Inferior parietal cortex (tissue), 1 donor: ENCODE measurements at regions not wholly inside any gene's neighbourhood (a gene's known extent, or its start where the extent isn't known, plus 50 kb on each side); places are given as distances from the start of the nearest gene placed in this dataset.

Experiments used
- DNase-seq: peaks from one replicate; pipeline ENCODE4 v3.0.0-alpha.2; 2016; ENCODE audit errors: extremely low spot score

GRCh38 chr20:57948180-57948955, 238.6 kb upstream of the PMEPA1 start:
- DNase-seq: no peak

GRCh38 chr20:57947421-57948179, 237.8 kb upstream of the PMEPA1 start:
- DNase-seq: no peak

GRCh38 chr20:57946559-57947315, 236.9 kb upstream of the PMEPA1 start:
- DNase-seq: no peak

- DNase-seq: no peak
Observed at GRCh38 chr20:57944988-57945387, 235.2 kb upstream of the PMEPA1 start.

- DNase-seq: no peak
Observed at GRCh38 chr20:57943950-57944349, 234.1 kb upstream of the PMEPA1 start.

GRCh38 chr20:57943291-57943690, 233.5 kb upstream of the PMEPA1 start:
- DNase-seq: no peak

GRCh38 chr20:57941604-57942381, 232.0 kb upstream of the PMEPA1 start:
- no peak for DNase-seq

- DNase-seq: no peak
Observed at GRCh38 chr20:57940868-57941522, 231.2 kb upstream of the PMEPA1 start.

GRCh38 chr20:57940376-57940775, 230.6 kb upstream of the PMEPA1 start:
- no peak for DNase-seq

- no peak for DNase-seq
Observed at GRCh38 chr20:57939499-57939898, 229.7 kb upstream of the PMEPA1 start.

GRCh38 chr20:57938158-57939108, 228.6 kb upstream of the PMEPA1 start:
- no peak for DNase-seq

- DNase-seq: no peak
Observed at GRCh38 chr20:57936636-57937385, 227.0 kb upstream of the PMEPA1 start.

GRCh38 chr20:57934913-57935312, 225.1 kb upstream of the PMEPA1 start:
- DNase-seq: no peak

- DNase-seq: no peak
Observed at GRCh38 chr20:57934007-57934805, 224.4 kb upstream of the PMEPA1 start.

- DNase-seq: no peak
Observed at GRCh38 chr20:57932227-57932864, 222.5 kb upstream of the PMEPA1 start.

- DNase-seq: no peak
Observed at GRCh38 chr20:57930351-57930750, 220.5 kb upstream of the PMEPA1 start.

GRCh38 chr20:57928181-57928967, 218.6 kb upstream of the PMEPA1 start:
- DNase-seq: no peak
